ENCODE measurements at regions not wholly inside any gene's neighbourhood (a gene's known extent, or its start where the extent isn't known, plus 50 kb on each side); places are given as distances from the start of the nearest gene placed in this dataset.

DNA sequence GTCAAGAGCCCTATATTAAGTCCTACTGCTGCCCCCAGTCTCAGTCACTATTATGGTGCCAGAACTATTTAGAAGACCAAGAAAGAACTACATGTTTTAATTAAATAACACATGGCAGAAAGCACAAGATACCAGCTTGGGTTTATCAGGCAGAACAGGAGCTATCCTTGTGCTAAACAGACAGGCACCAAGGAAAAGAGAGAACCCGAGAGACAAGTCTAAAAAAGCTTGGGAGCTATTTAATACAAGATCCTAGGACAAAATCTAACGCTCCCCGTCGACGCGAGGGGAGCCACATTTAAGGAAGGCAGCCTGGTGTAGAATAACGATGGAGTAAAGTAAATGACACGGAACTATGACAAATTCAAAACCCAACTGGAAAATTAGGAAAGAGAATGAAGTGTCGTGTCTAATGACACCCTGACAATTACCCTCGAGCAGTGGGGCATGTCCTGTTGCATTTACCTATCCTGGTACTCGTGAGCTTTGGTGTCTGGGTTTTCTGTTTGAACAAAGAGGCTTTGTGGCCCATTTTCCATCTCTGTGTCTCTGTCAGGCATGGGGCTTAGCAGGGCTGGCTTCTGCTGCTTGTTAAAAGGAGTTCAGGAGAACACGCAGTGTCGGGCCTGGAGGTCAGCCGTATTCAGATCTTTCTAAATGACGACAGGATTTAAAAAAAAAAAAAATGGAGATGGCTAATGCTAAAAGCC lies 140.6 kb downstream of the ETNK1 start:
- H3K27ac ChIP-seq (ENCODE audit: control insufficient read depth, insufficient read depth), result no peak overlapping the region
- no peaks in the 10 kb centered on the region for H3K9me3 ChIP-seq (replicated peaks; ENCODE audit: control insufficient read depth, insufficient read depth, low read length)
- BruUV-seq (replicated peaks), result no TSS peak
- SMC1A ChIA-PET (ENCODE audit: uncharacterized antibody, unreplicated experiment), result no interaction called here
- no peak overlapping the region for H2AFZ ChIP-seq (ENCODE audit: control insufficient read depth, low read depth, low read length)
- no peak for DNase-seq (ENCODE audit: low read depth, low spot score)
- no peak overlapping the region for H3K4me3 ChIP-seq
- H3K4me2 ChIP-seq (ENCODE audit: control insufficient read depth, insufficient read depth), result no peak overlapping the region
- no peaks in the 10 kb centered on the region for H4K20me1 ChIP-seq (ENCODE audit: control insufficient read depth, insufficient read depth)
- CTCF ChIA-PET, result no interaction called here
- RAD21 ChIA-PET (ENCODE audit: unreplicated experiment), result interaction anchor here (0.8 kb wide), 1 partner anchor 78 kb away, joined by 3 read pairs; no protein-coding TSS in a partner anchor
- H3K9ac ChIP-seq (ENCODE audit: control insufficient read depth, insufficient read depth, low read length), result no peak overlapping the region
- WGBS (ENCODE audit: insufficient coverage, insufficient replicate concordance, low lambda C conversion rate, missing lambda C conversion rate), result 62% methylated on average over 15 of the region's 15 CpGs
- H3K27me3 ChIP-seq (replicated peaks in 1 of 2; ENCODE audit: control insufficient read depth in 2 of 2, insufficient read depth in 2 of 2, low read length in 1 of 2), result no peaks in the 10 kb centered on the region
- POLR2A ChIA-PET, result no interaction called here
- no peaks in the 10 kb centered on the region for H3K79me2 ChIP-seq (ENCODE audit: control insufficient read depth, insufficient read depth, low read length)
- H3K4me1 ChIP-seq (ENCODE audit: control insufficient read depth, insufficient read depth, low read length), result no peaks in the 10 kb centered on the region
- ATAC-seq, result no peak
- no peak for FAIRE-seq
- intact Hi-C loops (cut with micrococcal nuclease; ENCODE audit: unreplicated experiment) (no loop called here), in situ Hi-C loops (cut with MboI) (no loop called here)
- H3K36me3 ChIP-seq (ENCODE audit: control insufficient read depth in 2 of 2, insufficient read depth in 2 of 2, low read length in 1 of 2), result no peaks in the 10 kb centered on the region
- TF ChIP-seq RB1 (IDR thresholded peaks at IDR 0.05; ENCODE audit: borderline replicate concordance) (no peak), NR2F1 (conservative IDR thresholded peaks at IDR 0.05) (no peak), TCF3 (IDR thresholded peaks at IDR 0.05; ENCODE audit: borderline replicate concordance, insufficient read depth, low read depth, low read length) (no peak), RAD51 (IDR thresholded peaks at IDR 0.05) (no peak), ETV6 (conservative IDR thresholded peaks at IDR 0.05 in 1 of 2, IDR thresholded peaks at IDR 0.05 in 1 of 2; ENCODE audit: borderline replicate concordance in 1 of 2, low read depth in 1 of 2) (no peak), SPI1 (IDR thresholded peaks at IDR 0.05; ENCODE audit: borderline replicate concordance, insufficient read depth, low read depth, low read length) (no peak), MXI1 (IDR thresholded peaks at IDR 0.05; ENCODE audit: low read depth, low read length) (no peak), SP1 (IDR thresholded peaks at IDR 0.05; ENCODE audit: low read depth, low read length) (no peak), IRF4 (IDR thresholded peaks at IDR 0.05; ENCODE audit: low read depth, low read length) (no peak), BCL11A (IDR thresholded peaks at IDR 0.05; ENCODE audit: low read depth, low read length) (no peak), ESRRA (IDR thresholded peaks at IDR 0.05; ENCODE audit: low read length) (no peak), EED (IDR thresholded peaks at IDR 0.05; ENCODE audit: low read depth) (no peak), CREM (IDR thresholded peaks at IDR 0.05; ENCODE audit: low read depth) (no peak)
- TF ChIP-seq, protein P1, sequence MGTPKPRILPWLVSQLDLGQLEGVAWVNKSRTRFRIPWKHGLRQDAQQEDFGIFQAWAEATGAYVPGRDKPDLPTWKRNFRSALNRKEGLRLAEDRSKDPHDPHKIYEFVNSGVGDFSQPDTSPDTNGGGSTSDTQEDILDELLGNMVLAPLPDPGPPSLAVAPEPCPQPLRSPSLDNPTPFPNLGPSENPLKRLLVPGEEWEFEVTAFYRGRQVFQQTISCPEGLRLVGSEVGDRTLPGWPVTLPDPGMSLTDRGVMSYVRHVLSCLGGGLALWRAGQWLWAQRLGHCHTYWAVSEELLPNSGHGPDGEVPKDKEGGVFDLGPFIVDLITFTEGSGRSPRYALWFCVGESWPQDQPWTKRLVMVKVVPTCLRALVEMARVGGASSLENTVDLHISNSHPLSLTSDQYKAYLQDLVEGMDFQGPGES (IDR thresholded peaks at IDR 0.05), result no peak
- TF ChIP-seq, protein P2, sequence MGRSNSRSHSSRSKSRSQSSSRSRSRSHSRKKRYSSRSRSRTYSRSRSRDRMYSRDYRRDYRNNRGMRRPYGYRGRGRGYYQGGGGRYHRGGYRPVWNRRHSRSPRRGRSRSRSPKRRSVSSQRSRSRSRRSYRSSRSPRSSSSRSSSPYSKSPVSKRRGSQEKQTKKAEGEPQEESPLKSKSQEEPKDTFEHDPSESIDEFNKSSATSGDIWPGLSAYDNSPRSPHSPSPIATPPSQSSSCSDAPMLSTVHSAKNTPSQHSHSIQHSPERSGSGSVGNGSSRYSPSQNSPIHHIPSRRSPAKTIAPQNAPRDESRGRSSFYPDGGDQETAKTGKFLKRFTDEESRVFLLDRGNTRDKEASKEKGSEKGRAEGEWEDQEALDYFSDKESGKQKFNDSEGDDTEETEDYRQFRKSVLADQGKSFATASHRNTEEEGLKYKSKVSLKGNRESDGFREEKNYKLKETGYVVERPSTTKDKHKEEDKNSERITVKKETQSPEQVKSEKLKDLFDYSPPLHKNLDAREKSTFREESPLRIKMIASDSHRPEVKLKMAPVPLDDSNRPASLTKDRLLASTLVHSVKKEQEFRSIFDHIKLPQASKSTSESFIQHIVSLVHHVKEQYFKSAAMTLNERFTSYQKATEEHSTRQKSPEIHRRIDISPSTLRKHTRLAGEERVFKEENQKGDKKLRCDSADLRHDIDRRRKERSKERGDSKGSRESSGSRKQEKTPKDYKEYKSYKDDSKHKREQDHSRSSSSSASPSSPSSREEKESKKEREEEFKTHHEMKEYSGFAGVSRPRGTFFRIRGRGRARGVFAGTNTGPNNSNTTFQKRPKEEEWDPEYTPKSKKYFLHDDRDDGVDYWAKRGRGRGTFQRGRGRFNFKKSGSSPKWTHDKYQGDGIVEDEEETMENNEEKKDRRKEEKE (IDR thresholded peaks at IDR 0.05), result no peak
- TF ChIP-seq, protein P3, sequence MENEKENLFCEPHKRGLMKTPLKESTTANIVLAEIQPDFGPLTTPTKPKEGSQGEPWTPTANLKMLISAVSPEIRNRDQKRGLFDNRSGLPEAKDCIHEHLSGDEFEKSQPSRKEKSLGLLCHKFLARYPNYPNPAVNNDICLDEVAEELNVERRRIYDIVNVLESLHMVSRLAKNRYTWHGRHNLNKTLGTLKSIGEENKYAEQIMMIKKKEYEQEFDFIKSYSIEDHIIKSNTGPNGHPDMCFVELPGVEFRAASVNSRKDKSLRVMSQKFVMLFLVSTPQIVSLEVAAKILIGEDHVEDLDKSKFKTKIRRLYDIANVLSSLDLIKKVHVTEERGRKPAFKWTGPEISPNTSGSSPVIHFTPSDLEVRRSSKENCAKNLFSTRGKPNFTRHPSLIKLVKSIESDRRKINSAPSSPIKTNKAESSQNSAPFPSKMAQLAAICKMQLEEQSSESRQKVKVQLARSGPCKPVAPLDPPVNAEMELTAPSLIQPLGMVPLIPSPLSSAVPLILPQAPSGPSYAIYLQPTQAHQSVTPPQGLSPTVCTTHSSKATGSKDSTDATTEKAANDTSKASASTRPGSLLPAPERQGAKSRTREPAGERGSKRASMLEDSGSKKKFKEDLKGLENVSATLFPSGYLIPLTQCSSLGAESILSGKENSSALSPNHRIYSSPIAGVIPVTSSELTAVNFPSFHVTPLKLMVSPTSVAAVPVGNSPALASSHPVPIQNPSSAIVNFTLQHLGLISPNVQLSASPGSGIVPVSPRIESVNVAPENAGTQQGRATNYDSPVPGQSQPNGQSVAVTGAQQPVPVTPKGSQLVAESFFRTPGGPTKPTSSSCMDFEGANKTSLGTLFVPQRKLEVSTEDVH (IDR thresholded peaks at IDR 0.05; ENCODE audit: low read depth, partially characterized antibody), result no peak
